ENCODE measurements at regions not wholly inside any gene's neighbourhood (a gene's known extent, or its start where the extent isn't known, plus 50 kb on each side); places are given as distances from the start of the nearest gene placed in this dataset.

DNA sequence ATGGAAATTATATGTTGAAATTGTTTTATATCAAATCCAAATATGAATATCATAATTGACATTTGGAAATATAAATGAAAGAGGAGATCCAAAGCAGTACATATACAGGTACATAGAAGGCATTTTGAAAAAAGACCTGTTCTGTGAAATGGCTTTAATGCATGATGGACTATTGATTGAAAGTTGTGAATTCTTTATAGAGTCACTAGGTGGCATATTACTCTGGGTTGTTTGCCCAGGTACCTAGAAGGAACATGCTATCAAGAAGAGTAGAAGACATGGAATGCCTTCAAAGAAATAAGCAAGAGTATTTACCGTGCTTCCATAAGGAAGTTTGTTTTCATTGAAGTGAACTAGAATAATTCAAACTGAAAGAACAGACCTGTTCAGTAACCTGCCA is 160.0 kb upstream of the ANK3 start:
- TF ChIP-seq, protein P1, sequence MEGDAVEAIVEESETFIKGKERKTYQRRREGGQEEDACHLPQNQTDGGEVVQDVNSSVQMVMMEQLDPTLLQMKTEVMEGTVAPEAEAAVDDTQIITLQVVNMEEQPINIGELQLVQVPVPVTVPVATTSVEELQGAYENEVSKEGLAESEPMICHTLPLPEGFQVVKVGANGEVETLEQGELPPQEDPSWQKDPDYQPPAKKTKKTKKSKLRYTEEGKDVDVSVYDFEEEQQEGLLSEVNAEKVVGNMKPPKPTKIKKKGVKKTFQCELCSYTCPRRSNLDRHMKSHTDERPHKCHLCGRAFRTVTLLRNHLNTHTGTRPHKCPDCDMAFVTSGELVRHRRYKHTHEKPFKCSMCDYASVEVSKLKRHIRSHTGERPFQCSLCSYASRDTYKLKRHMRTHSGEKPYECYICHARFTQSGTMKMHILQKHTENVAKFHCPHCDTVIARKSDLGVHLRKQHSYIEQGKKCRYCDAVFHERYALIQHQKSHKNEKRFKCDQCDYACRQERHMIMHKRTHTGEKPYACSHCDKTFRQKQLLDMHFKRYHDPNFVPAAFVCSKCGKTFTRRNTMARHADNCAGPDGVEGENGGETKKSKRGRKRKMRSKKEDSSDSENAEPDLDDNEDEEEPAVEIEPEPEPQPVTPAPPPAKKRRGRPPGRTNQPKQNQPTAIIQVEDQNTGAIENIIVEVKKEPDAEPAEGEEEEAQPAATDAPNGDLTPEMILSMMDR (IDR thresholded peaks at IDR 0.05): peak in 2 of 3 experiments; percentile 9 to 17
- TF ChIP-seq POLR2AphosphoS5 (IDR thresholded peaks at IDR 0.05) (no peak), EP300 (IDR thresholded peaks at IDR 0.05) (no peak), POLR2A (IDR thresholded peaks at IDR 0.05; ENCODE audit: low read depth) (no peak)

Data from esophagus muscularis mucosa (tissue), 4 donors.